ENCODE measurements at regions not wholly inside any gene's neighbourhood (a gene's known extent, or its start where the extent isn't known, plus 50 kb on each side); places are given as distances from the start of the nearest gene placed in this dataset.

DNA sequence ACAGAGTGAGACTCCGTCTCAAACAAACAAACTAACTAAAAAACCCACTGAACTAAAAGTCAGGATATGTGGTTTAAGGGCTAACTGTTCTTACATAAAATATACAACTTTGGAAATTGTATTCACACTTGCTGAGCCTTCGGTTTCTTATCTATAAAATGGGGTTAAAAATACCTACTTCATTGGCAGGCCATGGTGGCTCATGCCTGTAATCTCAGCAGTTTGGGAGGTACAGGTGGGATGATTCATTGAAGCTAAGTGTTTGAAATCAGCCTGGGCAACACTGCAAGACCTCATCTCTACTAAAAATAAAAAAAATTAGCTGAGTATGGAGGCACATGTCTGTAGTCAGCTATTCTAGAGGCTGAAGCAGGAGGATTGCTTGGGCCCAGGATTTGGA is 115.4 kb upstream of the KLF6 start:
- Histone ChIP-seq H3K27me3 (ENCODE audit: control insufficient read depth in 4 of 4, insufficient read depth in 4 of 4, low read length in 3 of 4) (no peaks in the 10 kb centered on the region), H3K27ac (ENCODE audit: low read depth in 1 of 2, low read length in 2 of 2) (no peak overlapping the region), H3K36me3 (ENCODE audit: control insufficient read depth in 4 of 4, insufficient read depth in 3 of 4, low read depth in 1 of 4, low read length in 3 of 4) (no peaks in the 10 kb centered on the region), H3K4me3 (ENCODE audit: low read depth in 1 of 3, low read length in 3 of 3) (no peak overlapping the region), H3K9ac (ENCODE audit: low read depth in 1 of 2, low read length in 2 of 2) (no peak overlapping the region), H3K4me1 (ENCODE audit: control insufficient read depth in 4 of 4, insufficient read depth in 4 of 4, low read length in 3 of 4) (no peaks in the 10 kb centered on the region), H3K9me3 (ENCODE audit: control insufficient read depth in 4 of 4, low read length in 3 of 4) (no peaks in the 10 kb centered on the region)
- 94% methylated on average over 2 of the region's 2 CpGs for WGBS
- no peak for DNase-seq (ENCODE audit: low spot score)
- TF ChIP-seq JUND (IDR thresholded peaks at IDR 0.05) (no peak), RXRA (IDR thresholded peaks at IDR 0.05) (no peak), YY1 (IDR thresholded peaks at IDR 0.05) (no peak), FOXA2 (IDR thresholded peaks at IDR 0.05) (no peak), FOXA1 (IDR thresholded peaks at IDR 0.05) (no peak), HNF4A (conservative IDR thresholded peaks at IDR 0.05) (no peak), REST (IDR thresholded peaks at IDR 0.05) (no peak), SP1 (IDR thresholded peaks at IDR 0.05) (no peak), RAD21 (IDR thresholded peaks at IDR 0.05) (no peak)
- TF ChIP-seq, protein P1, sequence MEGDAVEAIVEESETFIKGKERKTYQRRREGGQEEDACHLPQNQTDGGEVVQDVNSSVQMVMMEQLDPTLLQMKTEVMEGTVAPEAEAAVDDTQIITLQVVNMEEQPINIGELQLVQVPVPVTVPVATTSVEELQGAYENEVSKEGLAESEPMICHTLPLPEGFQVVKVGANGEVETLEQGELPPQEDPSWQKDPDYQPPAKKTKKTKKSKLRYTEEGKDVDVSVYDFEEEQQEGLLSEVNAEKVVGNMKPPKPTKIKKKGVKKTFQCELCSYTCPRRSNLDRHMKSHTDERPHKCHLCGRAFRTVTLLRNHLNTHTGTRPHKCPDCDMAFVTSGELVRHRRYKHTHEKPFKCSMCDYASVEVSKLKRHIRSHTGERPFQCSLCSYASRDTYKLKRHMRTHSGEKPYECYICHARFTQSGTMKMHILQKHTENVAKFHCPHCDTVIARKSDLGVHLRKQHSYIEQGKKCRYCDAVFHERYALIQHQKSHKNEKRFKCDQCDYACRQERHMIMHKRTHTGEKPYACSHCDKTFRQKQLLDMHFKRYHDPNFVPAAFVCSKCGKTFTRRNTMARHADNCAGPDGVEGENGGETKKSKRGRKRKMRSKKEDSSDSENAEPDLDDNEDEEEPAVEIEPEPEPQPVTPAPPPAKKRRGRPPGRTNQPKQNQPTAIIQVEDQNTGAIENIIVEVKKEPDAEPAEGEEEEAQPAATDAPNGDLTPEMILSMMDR (IDR thresholded peaks at IDR 0.05; ENCODE audit: low read depth, low read length, missing input control): no peak

DNA sequence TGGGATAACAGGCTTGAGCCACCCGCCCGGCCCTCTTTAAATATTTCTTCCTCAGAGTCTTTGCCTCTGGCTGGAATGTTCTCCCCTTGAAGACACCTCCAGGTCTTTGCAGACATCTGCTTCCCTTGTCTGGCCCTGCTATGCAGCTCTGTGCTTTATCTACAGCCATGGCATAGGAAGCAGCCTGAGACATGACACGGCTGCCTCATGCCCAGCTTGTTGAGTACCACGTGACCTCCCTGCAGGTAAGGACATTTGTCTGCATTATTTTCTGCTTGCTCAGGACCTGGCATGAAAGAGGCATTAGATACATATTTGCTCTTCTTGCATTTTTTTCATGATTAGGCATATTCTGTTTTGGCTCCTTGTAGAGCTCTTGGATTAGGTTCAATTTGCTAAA is 113.8 kb upstream of the KLF6 start:
- no peaks in the 10 kb centered on the region for H3K36me3 ChIP-seq (ENCODE audit: control insufficient read depth in 4 of 4, insufficient read depth in 3 of 4, low read depth in 1 of 4, low read length in 3 of 4)
- H3K4me3 ChIP-seq (ENCODE audit: low read depth in 1 of 3, low read length in 3 of 3): no peak overlapping the region
- 86% methylated on average over 4 of the region's 4 CpGs for WGBS
- no peaks in the 10 kb centered on the region for H3K27me3 ChIP-seq (ENCODE audit: control insufficient read depth in 4 of 4, insufficient read depth in 4 of 4, low read length in 3 of 4)
- H3K27ac ChIP-seq (ENCODE audit: low read depth in 1 of 2, low read length in 2 of 2): no peak overlapping the region
- H3K4me1 ChIP-seq (ENCODE audit: control insufficient read depth in 4 of 4, insufficient read depth in 4 of 4, low read length in 3 of 4): no peaks in the 10 kb centered on the region
- H3K9me3 ChIP-seq (ENCODE audit: control insufficient read depth in 4 of 4, low read length in 3 of 4): no peaks in the 10 kb centered on the region
- no peak for DNase-seq (ENCODE audit: low spot score)
- no peak overlapping the region for H3K9ac ChIP-seq (ENCODE audit: low read depth in 1 of 2, low read length in 2 of 2)
- TF ChIP-seq RAD21 (IDR thresholded peaks at IDR 0.05): no peak
- no peak for TF ChIP-seq MAX (IDR thresholded peaks at IDR 0.05)
- TF ChIP-seq SP1 (IDR thresholded peaks at IDR 0.05): no peak
- TF ChIP-seq TAF1 (conservative IDR thresholded peaks at IDR 0.05): no peak
- TF ChIP-seq HNF4G (IDR thresholded peaks at IDR 0.05): no peak
- TF ChIP-seq REST (IDR thresholded peaks at IDR 0.05): no peak
- TF ChIP-seq, protein P2, sequence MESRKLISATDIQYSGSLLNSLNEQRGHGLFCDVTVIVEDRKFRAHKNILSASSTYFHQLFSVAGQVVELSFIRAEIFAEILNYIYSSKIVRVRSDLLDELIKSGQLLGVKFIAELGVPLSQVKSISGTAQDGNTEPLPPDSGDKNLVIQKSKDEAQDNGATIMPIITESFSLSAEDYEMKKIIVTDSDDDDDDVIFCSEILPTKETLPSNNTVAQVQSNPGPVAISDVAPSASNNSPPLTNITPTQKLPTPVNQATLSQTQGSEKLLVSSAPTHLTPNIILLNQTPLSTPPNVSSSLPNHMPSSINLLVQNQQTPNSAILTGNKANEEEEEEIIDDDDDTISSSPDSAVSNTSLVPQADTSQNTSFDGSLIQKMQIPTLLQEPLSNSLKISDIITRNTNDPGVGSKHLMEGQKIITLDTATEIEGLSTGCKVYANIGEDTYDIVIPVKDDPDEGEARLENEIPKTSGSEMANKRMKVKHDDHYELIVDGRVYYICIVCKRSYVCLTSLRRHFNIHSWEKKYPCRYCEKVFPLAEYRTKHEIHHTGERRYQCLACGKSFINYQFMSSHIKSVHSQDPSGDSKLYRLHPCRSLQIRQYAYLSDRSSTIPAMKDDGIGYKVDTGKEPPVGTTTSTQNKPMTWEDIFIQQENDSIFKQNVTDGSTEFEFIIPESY (IDR thresholded peaks at IDR 0.05): no peak
- TF ChIP-seq RXRA (IDR thresholded peaks at IDR 0.05): no peak
- TF ChIP-seq, protein P1 (IDR thresholded peaks at IDR 0.05; ENCODE audit: low read depth, low read length, missing input control): no peak
- no peak for TF ChIP-seq FOXA2 (IDR thresholded peaks at IDR 0.05)

All from liver (tissue), 8 donors.